SU-DHL-6 (cell line): ENCODE measurements at regions not wholly inside any gene's neighbourhood (a gene's known extent, or its start where the extent isn't known, plus 50 kb on each side); places are given as distances from the start of the nearest gene placed in this dataset.

Experiments used
- CTCF ChIP-seq: fragments of 200-600 bp; sonication (generic); IDR thresholded peaks from one replicate; pipeline ENCODE4 v1.5.1; 2017; ENCODE audit warnings: antibody characterized with exemption, mild to moderate bottlenecking, low read length, moderate library complexity; ENCODE audit not compliant: insufficient read depth, poor library complexity, severe bottlenecking
- EZH2phosphoT487 ChIP-seq: fragments of 200-600 bp; sonication (generic), shearing (Covaris generic); conservative IDR thresholded peaks from 2 replicates; pipeline ENCODE4 v1.6.1; 2018; ENCODE audit warnings: mild to moderate bottlenecking, antibody characterized with exemption, low read length, moderate library complexity, mixed read lengths

GRCh38 chr2:103176294-103176915 is 414.6 kb downstream of the TMEM182 start:
- TF ChIP-seq CTCF = no peak
- no peak for TF ChIP-seq EZH2phosphoT487
